Brain microvascular endothelial cell (primary cell): ENCODE measurements at regions not wholly inside any gene's neighbourhood (a gene's known extent, or its start where the extent isn't known, plus 50 kb on each side); places are given as distances from the start of the nearest gene placed in this dataset.

Source experiments
- DNase-seq: peaks from one replicate; pipeline ENCODE4 v3.0.0-alpha.2; 2020
- H3K27ac ChIP-seq: fragments of 250-450 bp; sonication (Bioruptor Pico); 2 replicates; pipeline ENCODE4 v1.5.1; 2020; ENCODE audit warnings: mild to moderate bottlenecking, moderate library complexity
- H3K27me3 ChIP-seq: fragments of 250-450 bp; sonication (Bioruptor Pico); replicated peaks from 2 replicates; pipeline ENCODE4 v1.5.1; 2020; ENCODE audit warnings: mild to moderate bottlenecking
- H3K36me3 ChIP-seq: fragments of 250-450 bp; sonication (Bioruptor Pico); replicated peaks from 2 replicates; pipeline ENCODE4 v1.5.1; 2020; ENCODE audit warnings: mild to moderate bottlenecking
- H3K4me3 ChIP-seq: 2 replicates; pipeline ENCODE4 v1.5.1; 2011; ENCODE audit warnings: low read depth, mild to moderate bottlenecking, control low read depth, low read length, moderate library complexity
- in situ Hi-C: cut with HindIII; loops from 2 replicates; pipeline ENCODE4 v1.10.0; 2017; ENCODE audit warnings: low sequenced_read_pairs, low pct_ligation_motif_present
- TF ChIP-seq, protein P1 (sequence below): IDR thresholded peaks from 2 replicates; pipeline ENCODE4 v1.5.1; 2011; ENCODE audit warnings: low read depth, mild to moderate bottlenecking, moderate library complexity, low read length, control low read depth, inconsistent platforms; ENCODE audit errors: missing control alignments

DNA sequence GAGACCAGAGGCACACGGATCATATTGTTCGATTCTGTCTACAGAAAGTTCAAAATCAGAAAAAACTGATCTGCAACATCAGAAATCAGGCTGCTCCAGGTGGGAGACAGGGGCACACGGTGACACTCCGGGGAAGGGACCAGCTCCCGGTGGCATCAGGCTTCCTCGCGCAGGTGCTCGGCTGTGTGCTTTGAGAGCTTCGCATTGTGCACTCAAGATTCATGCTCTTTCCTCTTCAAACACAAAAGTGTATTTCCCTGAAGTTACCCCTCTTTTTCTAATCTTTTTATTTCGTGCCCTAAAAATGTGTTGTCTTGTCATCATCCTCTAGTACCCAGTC is 108.1 kb downstream of the DLL1 start:
- no peaks in the 10 kb centered on the region for H3K27me3 ChIP-seq
- in situ Hi-C loops = no loop called here
- no peak overlapping the region for H3K4me3 ChIP-seq
- TF ChIP-seq, protein P1, sequence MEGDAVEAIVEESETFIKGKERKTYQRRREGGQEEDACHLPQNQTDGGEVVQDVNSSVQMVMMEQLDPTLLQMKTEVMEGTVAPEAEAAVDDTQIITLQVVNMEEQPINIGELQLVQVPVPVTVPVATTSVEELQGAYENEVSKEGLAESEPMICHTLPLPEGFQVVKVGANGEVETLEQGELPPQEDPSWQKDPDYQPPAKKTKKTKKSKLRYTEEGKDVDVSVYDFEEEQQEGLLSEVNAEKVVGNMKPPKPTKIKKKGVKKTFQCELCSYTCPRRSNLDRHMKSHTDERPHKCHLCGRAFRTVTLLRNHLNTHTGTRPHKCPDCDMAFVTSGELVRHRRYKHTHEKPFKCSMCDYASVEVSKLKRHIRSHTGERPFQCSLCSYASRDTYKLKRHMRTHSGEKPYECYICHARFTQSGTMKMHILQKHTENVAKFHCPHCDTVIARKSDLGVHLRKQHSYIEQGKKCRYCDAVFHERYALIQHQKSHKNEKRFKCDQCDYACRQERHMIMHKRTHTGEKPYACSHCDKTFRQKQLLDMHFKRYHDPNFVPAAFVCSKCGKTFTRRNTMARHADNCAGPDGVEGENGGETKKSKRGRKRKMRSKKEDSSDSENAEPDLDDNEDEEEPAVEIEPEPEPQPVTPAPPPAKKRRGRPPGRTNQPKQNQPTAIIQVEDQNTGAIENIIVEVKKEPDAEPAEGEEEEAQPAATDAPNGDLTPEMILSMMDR = no peak
- no peaks in the 10 kb centered on the region for H3K36me3 ChIP-seq
- no peak for DNase-seq
- H3K27ac ChIP-seq = no peak overlapping the region

DNA sequence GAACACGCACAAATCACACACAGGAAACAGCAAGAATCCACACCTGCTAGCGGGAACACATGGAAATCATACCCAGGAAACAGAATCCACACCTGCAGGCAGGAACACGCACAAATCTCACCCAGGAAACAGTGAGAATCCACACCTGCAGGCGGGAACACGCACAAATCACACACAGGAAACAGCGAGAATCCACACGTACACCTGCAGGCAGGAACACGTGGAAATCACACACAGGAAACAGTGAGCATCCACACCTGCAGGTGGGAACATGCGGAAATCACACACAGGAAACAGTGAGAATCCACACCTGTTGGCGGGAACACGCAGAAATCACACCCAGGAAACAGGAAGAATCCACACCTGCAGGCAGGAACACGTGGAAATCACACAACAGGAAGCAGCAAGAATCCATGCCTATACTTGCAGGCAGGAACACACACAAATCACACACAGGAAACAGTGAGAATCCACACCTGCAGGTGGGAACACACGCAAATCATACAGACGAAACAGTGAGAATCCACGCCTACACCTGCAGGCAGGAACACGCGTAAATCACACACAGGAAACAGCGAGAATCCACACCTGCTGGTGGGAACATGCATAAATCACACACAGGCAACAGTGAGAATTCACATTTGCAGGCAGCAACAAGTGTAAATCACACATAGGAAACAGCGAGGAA is 108.6 kb downstream of the DLL1 start:
- H3K36me3 ChIP-seq = no peaks in the 10 kb centered on the region
- no peak overlapping the region for H3K27ac ChIP-seq
- H3K27me3 ChIP-seq = no peaks in the 10 kb centered on the region
- no peak overlapping the region for H3K4me3 ChIP-seq
- no peak for DNase-seq
- TF ChIP-seq, protein P1 = no peak
- in situ Hi-C loops = no loop called here

DNA sequence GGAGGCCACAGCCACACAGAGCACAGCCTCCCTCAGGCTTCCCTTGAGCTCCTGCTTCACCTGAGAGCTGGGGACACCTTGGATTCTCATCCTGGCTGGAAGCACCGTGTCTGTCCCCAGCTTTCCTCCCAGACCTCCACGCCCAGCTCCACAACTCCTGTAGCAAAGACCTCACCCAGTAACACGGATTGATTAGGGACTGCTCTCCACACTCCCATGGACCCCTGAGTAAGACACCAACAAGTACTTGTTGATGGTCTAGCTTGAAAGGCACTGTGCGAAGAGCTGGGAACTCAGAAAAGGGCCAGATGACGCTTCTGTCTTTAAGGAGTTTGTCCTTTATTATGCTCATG is 109.6 kb downstream of the DLL1 start:
- Histone ChIP-seq H3K27me3 (no peaks in the 10 kb centered on the region), H3K36me3 (no peaks in the 10 kb centered on the region), H3K27ac (no peak overlapping the region), H3K4me3 (no peak overlapping the region)
- DNase-seq = no peak
- TF ChIP-seq, protein P1 = no peak
- in situ Hi-C loops = no loop called here

DNA sequence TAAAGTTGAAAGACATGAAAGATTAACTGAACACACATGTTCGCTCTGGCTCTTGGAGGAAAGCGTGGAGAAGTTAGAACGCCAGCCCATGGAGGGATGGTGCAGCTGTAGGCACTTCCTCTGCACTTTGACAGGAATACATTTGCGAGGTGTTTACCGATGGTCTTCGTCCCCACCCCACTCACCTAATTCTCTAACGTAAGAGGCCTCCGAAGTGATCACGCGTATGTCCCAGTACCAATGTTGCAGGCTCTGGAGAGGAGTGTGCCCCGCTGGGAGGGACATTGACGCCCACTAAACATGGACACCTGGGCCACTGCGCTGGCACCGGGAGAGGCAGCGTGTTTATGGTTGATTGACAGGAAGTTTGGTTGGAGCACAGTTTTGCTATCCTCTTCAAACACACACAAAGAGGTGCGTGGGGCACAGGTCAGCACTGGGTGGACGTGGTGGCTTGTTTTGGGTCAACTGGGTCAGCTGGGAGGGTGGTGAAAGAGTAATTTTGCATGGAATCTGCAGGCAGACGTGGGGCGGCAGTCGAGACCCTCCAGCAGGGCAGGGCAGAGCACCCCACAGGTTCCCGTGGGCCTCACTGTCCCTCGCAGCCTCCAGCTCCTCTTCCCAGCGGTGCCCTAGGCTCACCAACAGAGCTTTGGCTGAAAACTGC is 110.1 kb downstream of the DLL1 start:
- no peak overlapping the region for H3K27ac ChIP-seq
- DNase-seq = no peak
- no peak overlapping the region for H3K4me3 ChIP-seq
- no peaks in the 10 kb centered on the region for H3K27me3 ChIP-seq
- in situ Hi-C loops = no loop called here
- no peaks in the 10 kb centered on the region for H3K36me3 ChIP-seq
- TF ChIP-seq, protein P1 = no peak

DNA sequence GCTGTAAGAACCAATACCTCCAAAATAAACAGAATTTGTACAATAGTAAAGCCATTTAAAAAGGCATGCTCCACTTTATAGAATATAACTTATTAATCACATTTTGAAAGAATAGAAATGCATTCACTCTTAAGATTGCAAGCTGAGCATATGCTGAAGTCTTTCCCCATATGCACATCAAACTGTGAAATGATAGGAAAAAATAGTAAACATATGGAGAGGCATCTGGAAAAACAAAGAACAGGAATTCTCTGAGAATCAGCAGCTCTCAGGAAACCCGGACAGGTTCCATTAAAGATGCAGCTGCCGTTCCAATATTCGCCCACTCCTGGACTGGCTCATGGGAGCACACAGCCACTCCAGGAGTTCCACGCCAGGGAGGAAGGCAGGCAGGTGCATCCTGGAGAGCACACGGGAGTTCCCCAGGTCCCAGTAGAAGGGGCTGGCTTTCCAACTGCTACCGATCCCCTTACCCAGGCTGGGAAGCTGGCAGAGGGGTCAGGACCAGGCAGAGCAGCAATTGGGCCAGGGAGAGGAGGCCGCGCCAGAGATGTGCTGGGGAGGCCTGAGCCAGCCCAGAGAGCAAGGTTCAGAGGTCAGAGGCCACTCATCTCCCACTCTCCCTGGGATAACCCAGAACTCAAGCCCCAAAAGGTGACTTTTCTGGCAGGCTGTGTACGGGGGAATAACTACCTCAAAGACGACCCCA is 111.1 kb downstream of the DLL1 start:
- no peak for DNase-seq
- in situ Hi-C loops = no loop called here
- H3K36me3 ChIP-seq = no peaks in the 10 kb centered on the region
- no peaks in the 10 kb centered on the region for H3K27me3 ChIP-seq
- TF ChIP-seq, protein P1 = no peak
- no peak overlapping the region for H3K4me3 ChIP-seq
- H3K27ac ChIP-seq = no peak overlapping the region
